ENCODE measurements at regions not wholly inside any gene's neighbourhood (a gene's known extent, or its start where the extent isn't known, plus 50 kb on each side); places are given as distances from the start of the nearest gene placed in this dataset.

DNA sequence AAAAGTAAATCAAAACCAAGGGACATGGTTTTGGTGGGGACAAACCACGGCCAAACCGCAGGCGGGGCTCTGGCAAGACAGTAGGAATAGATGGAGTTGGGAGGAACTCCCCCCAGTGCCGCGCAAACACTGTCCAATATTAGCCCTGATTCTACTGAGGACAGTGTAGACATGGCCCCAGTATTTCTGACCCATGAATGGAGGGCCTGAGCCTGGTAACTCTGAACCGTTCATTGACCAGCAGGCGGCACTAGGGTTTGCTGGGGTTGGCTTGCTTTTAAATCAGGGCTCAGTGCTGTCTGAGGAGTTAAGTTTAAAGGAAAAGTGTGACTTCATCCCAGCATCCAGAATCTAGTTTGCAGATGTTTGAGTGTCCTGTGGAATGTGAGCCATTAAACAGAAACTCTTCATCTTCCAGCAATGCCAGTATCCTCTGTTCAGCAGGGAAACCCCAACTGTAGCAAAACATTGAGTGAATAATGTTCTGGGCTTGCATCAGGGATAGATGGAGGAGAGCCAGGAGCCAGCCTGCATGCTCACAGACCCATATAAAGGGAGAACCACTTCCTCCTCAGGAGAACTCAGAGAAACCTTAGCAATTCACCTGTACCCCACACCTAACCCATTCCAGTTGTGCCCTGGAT is 147.4 kb upstream of the PRSS58 start:
- TF ChIP-seq CTCF (conservative IDR thresholded peaks at IDR 0.05) (peak; percentile 11; the same call in 1 of the 2 replicates), ZFX (IDR thresholded peaks at IDR 0.05) (no peak)
